PC-3 (cell line): ENCODE measurements at regions not wholly inside any gene's neighbourhood (a gene's known extent, or its start where the extent isn't known, plus 50 kb on each side); places are given as distances from the start of the nearest gene placed in this dataset.

ENCODE experiments used
- ATAC-seq: fragments of 200-7000 bp; cut with Tn5 transposase; 2 replicates; pipeline ENCODE4 v1.9.1; 2020; ENCODE audit warnings: mild to moderate bottlenecking, moderate library complexity
- BruUV-seq: library from RNA; stranded (reverse); fragments of 400-500 nt; replicated peaks from 2 replicates; lab custom pipeline; 2021; lab: Mats Ljungman, UMichigan
- CTCF ChIA-PET: fragments of 300-600 bp; sonication (Branson Sonifier 250); formaldehyde crosslinking; loops from one replicate; lab custom pipeline; 2022; ENCODE audit warnings: antibody characterized with exemption; lab: Charles Lee
- POLR2A ChIA-PET: fragments of 300-600 bp; sonication (Branson Sonifier 250); formaldehyde crosslinking; loops from one replicate; lab custom pipeline; 2022; ENCODE audit warnings: antibody characterized with exemption; ENCODE audit not compliant: unreplicated experiment; lab: Charles Lee
- DNase-seq: peaks from one replicate; pipeline ENCODE4 v3.0.0-alpha.2; 2015
- H2AFZ ChIP-seq: fragments of 300-600 bp; sonication (generic); 2 replicates; pipeline ENCODE4 v1.6.0; 2016; ENCODE audit warnings: antibody characterized with exemption, low read length
- H3F3A ChIP-seq: fragments of 300-600 bp; sonication (generic); one replicate; pipeline ENCODE4 v1.6.0; 2017; ENCODE audit warnings: antibody characterized with exemption, low read length, control low read depth, mild to moderate bottlenecking; ENCODE audit not compliant: unreplicated experiment
- H3K27ac ChIP-seq: fragments of 300-600 bp; sonication (generic); 2 replicates; pipeline ENCODE4 v1.5.1; 2016; ENCODE audit warnings: mild to moderate bottlenecking, low read length
- H3K27me3 ChIP-seq: fragments of 300-600 bp; sonication (generic); 2 replicates; pipeline ENCODE4 v1.6.1; 2016; ENCODE audit warnings: low read length, mixed read lengths
- H3K36me3 ChIP-seq: fragments of 300-600 bp; sonication (generic); 2 replicates; pipeline ENCODE4 v1.6.1; 2016; ENCODE audit warnings: low read depth, mixed run types, low read length, mixed read lengths
- H3K4me1 ChIP-seq: fragments of 300-600 bp; sonication (generic); 2 replicates; pipeline ENCODE4 v1.5.1; 2016; ENCODE audit warnings: low read length; ENCODE audit not compliant: insufficient read depth
- H3K4me2 ChIP-seq: fragments of 300-600 bp; sonication (generic); 2 replicates; pipeline ENCODE4 v1.6.0; 2016; ENCODE audit warnings: low read length
- H3K4me3 ChIP-seq: fragments of 300-600 bp; sonication (generic); 2 replicates; pipeline ENCODE4 v1.5.1; 2016; ENCODE audit warnings: mild to moderate bottlenecking, low read length, mixed read lengths
- H3K79me2 ChIP-seq: fragments of 300-600 bp; sonication (generic); 2 replicates; pipeline ENCODE4 v1.6.1; 2017; ENCODE audit warnings: low read length, mixed read lengths
- H3K9ac ChIP-seq: fragments of 300-600 bp; sonication (generic); 2 replicates; pipeline ENCODE4 v1.6.0; 2016; ENCODE audit warnings: mild to moderate bottlenecking, low read length
- H3K9me2 ChIP-seq: fragments of 300-600 bp; sonication (generic); replicated peaks from 2 replicates; pipeline ENCODE4 v1.6.1; 2016; ENCODE audit warnings: mixed run types, low read length, mixed read lengths
- H3K9me3 ChIP-seq: fragments of 300-600 bp; sonication (generic); 2 replicates; pipeline ENCODE4 v1.6.1; 2016; ENCODE audit warnings: low read length, mixed read lengths
- H4K20me1 ChIP-seq: fragments of 300-600 bp; sonication (generic); 2 replicates; pipeline ENCODE4 v1.6.1; 2016; ENCODE audit warnings: low read length, mixed read lengths
- EZH2 ChIP-seq: fragments of 300-600 bp; sonication (generic); IDR thresholded peaks from one replicate; pipeline ENCODE4 v1.6.1; 2017; ENCODE audit warnings: antibody characterized with exemption, mild to moderate bottlenecking, low read length; ENCODE audit not compliant: unreplicated experiment
- EZH2phosphoT487 ChIP-seq: fragments of 300-600 bp; sonication (generic); IDR thresholded peaks from 2 replicates; pipeline ENCODE4 v1.6.1; 2018; ENCODE audit warnings: mild to moderate bottlenecking, antibody characterized with exemption, low read length, borderline replicate concordance
- intact Hi-C: fragments of 100-400 bp; cut with micrococcal nuclease; formaldehyde crosslinking; loops from 2 replicates; pipeline ENCODE4 v1.9.0; 2023
- TF ChIP-seq, protein P1 (sequence below): fragments of 300-600 bp; sonication (generic); conservative IDR thresholded peaks from 2 replicates; pipeline ENCODE4 v1.5.1; 2017; ENCODE audit warnings: antibody characterized with exemption, low read depth, mild to moderate bottlenecking, low read length

DNA sequence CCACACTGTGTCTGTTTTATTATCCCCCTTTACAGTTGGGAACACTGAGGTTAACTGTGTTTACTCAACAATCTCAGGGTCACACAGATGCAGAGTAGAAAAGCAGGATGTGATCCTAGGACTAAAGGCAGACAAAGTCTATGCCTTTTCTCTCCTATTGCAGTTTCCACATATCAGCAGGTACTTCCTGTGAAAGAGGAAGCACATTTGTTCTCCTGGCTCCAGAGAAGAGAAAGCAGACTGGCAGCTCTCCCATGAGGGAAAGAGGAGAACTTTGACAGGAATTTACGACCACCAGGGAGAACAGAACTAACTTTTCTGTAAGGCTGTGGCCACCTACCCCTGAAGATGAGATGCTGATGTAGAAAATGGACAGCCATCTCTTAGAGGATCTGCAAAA is 84.2 kb upstream of the TNC start:
- TF ChIP-seq EZH2phosphoT487, result no peak
- no peak for TF ChIP-seq EZH2
- TF ChIP-seq, protein P1, sequence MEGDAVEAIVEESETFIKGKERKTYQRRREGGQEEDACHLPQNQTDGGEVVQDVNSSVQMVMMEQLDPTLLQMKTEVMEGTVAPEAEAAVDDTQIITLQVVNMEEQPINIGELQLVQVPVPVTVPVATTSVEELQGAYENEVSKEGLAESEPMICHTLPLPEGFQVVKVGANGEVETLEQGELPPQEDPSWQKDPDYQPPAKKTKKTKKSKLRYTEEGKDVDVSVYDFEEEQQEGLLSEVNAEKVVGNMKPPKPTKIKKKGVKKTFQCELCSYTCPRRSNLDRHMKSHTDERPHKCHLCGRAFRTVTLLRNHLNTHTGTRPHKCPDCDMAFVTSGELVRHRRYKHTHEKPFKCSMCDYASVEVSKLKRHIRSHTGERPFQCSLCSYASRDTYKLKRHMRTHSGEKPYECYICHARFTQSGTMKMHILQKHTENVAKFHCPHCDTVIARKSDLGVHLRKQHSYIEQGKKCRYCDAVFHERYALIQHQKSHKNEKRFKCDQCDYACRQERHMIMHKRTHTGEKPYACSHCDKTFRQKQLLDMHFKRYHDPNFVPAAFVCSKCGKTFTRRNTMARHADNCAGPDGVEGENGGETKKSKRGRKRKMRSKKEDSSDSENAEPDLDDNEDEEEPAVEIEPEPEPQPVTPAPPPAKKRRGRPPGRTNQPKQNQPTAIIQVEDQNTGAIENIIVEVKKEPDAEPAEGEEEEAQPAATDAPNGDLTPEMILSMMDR, result no peak
- Histone ChIP-seq H3K4me2 (no peak overlapping the region), H3K9me2 (no peaks in the 10 kb centered on the region), H3K27ac (no peak overlapping the region), H3K4me1 (peaks cover 33% of the 10 kb centered on the region), H3K27me3 (no peaks in the 10 kb centered on the region), H3K9me3 (no peaks in the 10 kb centered on the region), H3F3A (no peaks in the 10 kb centered on the region), H3K9ac (no peak overlapping the region), H3K4me3 (no peak overlapping the region), H2AFZ (no peak overlapping the region), H3K36me3 (no peaks in the 10 kb centered on the region), H4K20me1 (no peaks in the 10 kb centered on the region), H3K79me2 (no peaks in the 10 kb centered on the region)
- POLR2A ChIA-PET, result no interaction called here
- DNase-seq, result no peak
- intact Hi-C loops, result no loop called here
- ATAC-seq, result no peak
- BruUV-seq, result no TSS peak
- CTCF ChIA-PET, result no interaction called here

DNA sequence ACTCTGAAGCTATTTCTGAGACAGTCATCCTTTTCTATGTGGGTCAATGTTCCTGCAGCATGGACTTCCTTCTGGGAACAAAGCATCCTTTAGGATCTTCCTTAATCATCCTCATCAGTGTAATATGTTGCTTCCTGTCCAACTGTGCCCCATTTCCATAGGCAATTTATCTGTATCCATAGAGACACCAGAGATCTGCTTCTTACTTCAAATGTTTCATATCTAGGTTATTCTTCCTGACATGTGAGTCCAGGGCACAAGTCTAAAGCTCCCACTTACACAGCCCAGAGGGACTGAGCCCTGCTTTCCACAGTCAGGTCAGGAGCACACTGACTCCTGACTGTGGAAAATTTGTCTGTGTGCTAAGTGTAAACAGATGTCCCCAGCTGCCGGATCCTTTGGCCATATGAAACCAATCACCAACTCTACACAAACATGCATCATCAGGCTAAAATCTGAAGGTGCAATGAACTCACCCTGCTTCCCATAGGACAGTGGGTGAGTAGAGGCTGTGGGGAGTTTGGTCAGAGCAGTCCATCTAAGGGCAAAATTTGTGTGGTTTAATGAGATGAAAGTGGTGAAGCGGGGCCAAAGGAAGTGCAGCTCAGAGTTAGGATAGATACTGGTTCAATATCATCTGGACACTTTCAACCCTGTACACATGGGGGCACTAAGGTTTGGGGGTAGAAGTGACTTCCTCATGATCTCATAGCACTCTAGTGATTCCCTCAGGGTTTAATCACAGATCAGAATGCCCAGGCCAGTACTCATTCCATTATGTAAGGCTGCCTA is 85.2 kb upstream of the TNC start:
- Histone ChIP-seq H3K9me2 (no peaks in the 10 kb centered on the region), H3F3A (no peaks in the 10 kb centered on the region), H3K79me2 (no peaks in the 10 kb centered on the region), H3K27ac (no peak overlapping the region), H3K4me1 (peaks cover 33% of the 10 kb centered on the region), H3K9ac (no peak overlapping the region), H3K36me3 (no peaks in the 10 kb centered on the region), H3K4me3 (no peak overlapping the region), H3K9me3 (no peaks in the 10 kb centered on the region), H3K27me3 (no peaks in the 10 kb centered on the region), H2AFZ (no peak overlapping the region), H3K4me2 (no peak overlapping the region), H4K20me1 (no peaks in the 10 kb centered on the region)
- TF ChIP-seq EZH2phosphoT487 (no peak), EZH2 (no peak)
- TF ChIP-seq, protein P1, result no peak
- DNase-seq (no peak), ATAC-seq (no peak)
- ChIA-PET CTCF (no interaction called here), POLR2A (no interaction called here)
- intact Hi-C loops, result no loop called here
- no TSS peak for BruUV-seq

DNA sequence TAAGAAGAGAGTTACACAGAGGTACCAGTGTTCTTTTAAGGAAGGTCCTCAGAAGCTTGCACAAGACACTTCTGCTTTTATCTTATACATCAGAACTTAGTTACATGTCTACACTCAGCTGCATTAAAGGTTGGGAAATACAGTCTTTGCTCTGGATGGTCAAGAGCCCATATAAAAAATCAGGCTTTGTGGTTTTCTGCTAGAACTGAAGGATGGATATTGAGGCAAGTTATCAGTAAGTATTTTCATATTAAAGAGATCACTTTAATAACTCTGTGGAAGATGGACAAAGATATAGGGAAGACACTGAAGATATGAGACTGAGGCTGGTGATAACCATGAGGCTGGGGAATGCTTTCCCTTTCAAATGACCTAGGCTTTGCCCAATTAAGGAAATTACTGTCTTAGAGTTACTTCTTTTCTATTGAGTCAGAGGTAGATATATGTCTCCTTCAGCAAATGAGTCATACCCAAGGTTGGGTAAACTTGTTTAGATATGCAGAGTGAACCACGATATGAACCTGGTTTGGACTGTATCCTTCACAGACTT is 87.0 kb upstream of the TNC start:
- no peak overlapping the region for H3K9ac ChIP-seq
- no peak overlapping the region for H2AFZ ChIP-seq
- no peaks in the 10 kb centered on the region for H3K36me3 ChIP-seq
- no peaks in the 10 kb centered on the region for H3K79me2 ChIP-seq
- H3K27ac ChIP-seq, result 0 out of 2 replicates have a peak overlapping the region, but pooled peaks have one; percentile 30
- intact Hi-C loops, result loop anchor here (5.0 kb wide), 1 partner anchor 88 kb away; the partner anchor contains the start of gene TNC
- ChIA-PET CTCF (no interaction called here), POLR2A (no interaction called here)
- H3K4me1 ChIP-seq, result peaks cover 46% of the 10 kb centered on the region
- H3K9me2 ChIP-seq, result no peaks in the 10 kb centered on the region
- BruUV-seq, result no TSS peak
- no peaks in the 10 kb centered on the region for H3K9me3 ChIP-seq
- H3K4me3 ChIP-seq, result no peak overlapping the region
- H4K20me1 ChIP-seq, result no peaks in the 10 kb centered on the region
- ATAC-seq (peak; percentile 94), DNase-seq (peak; percentile 74)
- H3K4me2 ChIP-seq, result peak overlapping the region; percentile 13
- H3F3A ChIP-seq, result no peaks in the 10 kb centered on the region
- H3K27me3 ChIP-seq, result no peaks in the 10 kb centered on the region
- TF ChIP-seq, protein P1, result no peak
- TF ChIP-seq EZH2phosphoT487, result no peak
- TF ChIP-seq EZH2, result no peak
